ENCODE measurements at regions not wholly inside any gene's neighbourhood (a gene's known extent, or its start where the extent isn't known, plus 50 kb on each side); places are given as distances from the start of the nearest gene placed in this dataset.

- no peak for FAIRE-seq
- Histone ChIP-seq H3K27ac (ENCODE audit: control insufficient read depth, insufficient read depth, low read length) (no peak overlapping the region), H3K4me3 (ENCODE audit: control insufficient read depth in 2 of 3, extremely low read depth in 1 of 3, insufficient read depth in 2 of 3, low read depth in 1 of 3, low read length in 3 of 3) (no peak overlapping the region), H3K79me2 (ENCODE audit: control insufficient read depth, insufficient read depth, low read length) (no peaks in the 10 kb centered on the region), H3K4me1 (ENCODE audit: control insufficient read depth, extremely low read depth, insufficient read depth, low read length) (peaks cover 6% of the 10 kb centered on the region), H3K9ac (ENCODE audit: control insufficient read depth, extremely low read depth, insufficient read depth, low read length) (no peak overlapping the region), H3K27me3 (ENCODE audit: control insufficient read depth, extremely low read depth, insufficient read depth, low read length) (no peaks in the 10 kb centered on the region), H3K36me3 (ENCODE audit: control insufficient read depth in 2 of 2, extremely low read depth in 1 of 2, insufficient read depth in 2 of 2, low read length in 2 of 2) (no peaks in the 10 kb centered on the region), H3K9me3 (ENCODE audit: control insufficient read depth, low read depth, low read length) (no peaks in the 10 kb centered on the region), H3K9me1 (ENCODE audit: control insufficient read depth, extremely low read depth, insufficient read depth, low read length) (no peaks in the 10 kb centered on the region), H4K20me1 (ENCODE audit: control insufficient read depth, extremely low read depth, insufficient read depth, low read length) (no peaks in the 10 kb centered on the region), H3K4me2 (ENCODE audit: control insufficient read depth, extremely low read depth, insufficient read depth, low read depth, low read length) (no peak overlapping the region), H2AFZ (ENCODE audit: control insufficient read depth, low read length) (no peak overlapping the region)
- DNase-seq (ENCODE audit: low read depth, low spot score): no peak
- no peak for TF ChIP-seq EZH2 (IDR thresholded peaks at IDR 0.05; ENCODE audit: low read length)
- no peak for TF ChIP-seq CTCF (optimal IDR thresholded peaks at IDR 0.05 in 1 of 3, IDR thresholded peaks at IDR 0.05 in 1 of 3, conservative IDR thresholded peaks at IDR 0.05 in 1 of 3; ENCODE audit: extremely low read depth in 1 of 3, insufficient read depth in 2 of 3, low read length in 3 of 3)
- dilution Hi-C loops (cut with MboI; ENCODE audit: extremely low pct_ligation_motif_present, low sequenced_read_pairs): no loop called here
These were observed 642.3 kb upstream of the CPEB2 start for GRCh38 chr4:14359991-14360390.

GRCh38 chr4:14361084-14361483 is 641.2 kb upstream of the CPEB2 start:
- Histone ChIP-seq H3K9ac (ENCODE audit: control insufficient read depth, extremely low read depth, insufficient read depth, low read length) (no peak overlapping the region), H3K9me1 (ENCODE audit: control insufficient read depth, extremely low read depth, insufficient read depth, low read length) (no peaks in the 10 kb centered on the region), H4K20me1 (ENCODE audit: control insufficient read depth, extremely low read depth, insufficient read depth, low read length) (no peaks in the 10 kb centered on the region), H3K27me3 (ENCODE audit: control insufficient read depth, extremely low read depth, insufficient read depth, low read length) (no peaks in the 10 kb centered on the region), H3K4me3 (ENCODE audit: control insufficient read depth in 2 of 3, extremely low read depth in 1 of 3, insufficient read depth in 2 of 3, low read depth in 1 of 3, low read length in 3 of 3) (no peak overlapping the region), H3K79me2 (ENCODE audit: control insufficient read depth, insufficient read depth, low read length) (no peaks in the 10 kb centered on the region), H3K27ac (ENCODE audit: control insufficient read depth, insufficient read depth, low read length) (no peak overlapping the region), H3K4me2 (ENCODE audit: control insufficient read depth, extremely low read depth, insufficient read depth, low read depth, low read length) (no peak overlapping the region), H3K4me1 (ENCODE audit: control insufficient read depth, extremely low read depth, insufficient read depth, low read length) (peaks cover 6% of the 10 kb centered on the region), H3K9me3 (ENCODE audit: control insufficient read depth, low read depth, low read length) (no peaks in the 10 kb centered on the region), H3K36me3 (ENCODE audit: control insufficient read depth in 2 of 2, extremely low read depth in 1 of 2, insufficient read depth in 2 of 2, low read length in 2 of 2) (no peaks in the 10 kb centered on the region), H2AFZ (ENCODE audit: control insufficient read depth, low read length) (no peak overlapping the region)
- FAIRE-seq (peak; percentile 44), DNase-seq (ENCODE audit: low read depth, low spot score) (no peak)
- TF ChIP-seq CTCF (optimal IDR thresholded peaks at IDR 0.05 in 1 of 3, IDR thresholded peaks at IDR 0.05 in 1 of 3, conservative IDR thresholded peaks at IDR 0.05 in 1 of 3; ENCODE audit: extremely low read depth in 1 of 3, insufficient read depth in 2 of 3, low read length in 3 of 3) (no peak), EZH2 (IDR thresholded peaks at IDR 0.05; ENCODE audit: low read length) (no peak)
- dilution Hi-C loops (cut with MboI; ENCODE audit: extremely low pct_ligation_motif_present, low sequenced_read_pairs): no loop called here
